Limb (tissue), 2 donors: ENCODE measurements at regions not wholly inside any gene's neighbourhood (a gene's known extent, or its start where the extent isn't known, plus 50 kb on each side); places are given as distances from the start of the nearest gene placed in this dataset.
"Not testable (repeated sequence)": the region's sequence is repeated elsewhere in the genome, so short reads cannot be mapped to it uniquely, and the experiment has no call there.

Source experiments
- DNase-seq, 2 donors: peaks; one replicate each; pipeline ENCODE4 v3.0.0-alpha.2; 2016; ENCODE audit errors: extremely low spot score in 2 of 2

DNA sequence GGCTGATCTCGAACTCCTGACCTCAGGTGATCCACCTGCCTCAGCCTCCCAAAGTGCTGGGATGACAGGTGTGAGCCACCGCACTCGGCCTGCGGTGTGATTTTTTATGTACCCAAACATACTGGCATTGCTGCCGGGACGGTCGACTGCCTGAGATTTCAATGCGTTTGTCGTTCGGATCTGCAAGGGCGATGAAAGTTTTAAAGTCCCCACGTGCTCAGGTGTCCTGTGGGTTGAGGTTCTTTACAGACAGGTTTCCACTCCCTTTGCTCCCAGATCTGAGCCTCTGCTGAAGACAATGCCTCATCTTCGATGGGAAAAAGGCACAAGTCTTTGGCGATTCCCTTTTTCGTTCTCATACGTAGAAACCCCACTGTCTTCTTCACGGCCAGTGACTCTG is 78.1 kb upstream of the SHOX start:
- DNase-seq = no peak

DNA sequence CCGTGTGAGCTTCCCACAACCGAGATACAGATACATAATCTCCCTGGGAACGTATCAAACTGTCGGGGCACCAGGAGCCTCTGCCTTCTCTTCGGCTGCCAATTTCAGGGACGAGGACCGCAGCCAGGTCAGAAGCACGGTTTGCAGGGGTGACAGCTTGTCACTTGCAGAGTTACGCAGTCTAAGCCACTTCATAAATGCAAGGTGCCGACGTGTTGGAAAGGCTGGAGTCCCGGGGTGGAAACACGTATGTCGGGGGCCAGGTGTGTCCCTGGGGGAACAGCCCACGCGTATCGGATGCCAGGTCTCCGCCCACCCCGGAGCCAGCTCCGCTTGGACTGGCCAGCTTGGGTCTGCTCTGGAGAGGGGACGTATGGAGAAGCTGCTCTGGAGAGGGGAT is 76.3 kb upstream of the SHOX start:
- DNase-seq = no peak

DNA sequence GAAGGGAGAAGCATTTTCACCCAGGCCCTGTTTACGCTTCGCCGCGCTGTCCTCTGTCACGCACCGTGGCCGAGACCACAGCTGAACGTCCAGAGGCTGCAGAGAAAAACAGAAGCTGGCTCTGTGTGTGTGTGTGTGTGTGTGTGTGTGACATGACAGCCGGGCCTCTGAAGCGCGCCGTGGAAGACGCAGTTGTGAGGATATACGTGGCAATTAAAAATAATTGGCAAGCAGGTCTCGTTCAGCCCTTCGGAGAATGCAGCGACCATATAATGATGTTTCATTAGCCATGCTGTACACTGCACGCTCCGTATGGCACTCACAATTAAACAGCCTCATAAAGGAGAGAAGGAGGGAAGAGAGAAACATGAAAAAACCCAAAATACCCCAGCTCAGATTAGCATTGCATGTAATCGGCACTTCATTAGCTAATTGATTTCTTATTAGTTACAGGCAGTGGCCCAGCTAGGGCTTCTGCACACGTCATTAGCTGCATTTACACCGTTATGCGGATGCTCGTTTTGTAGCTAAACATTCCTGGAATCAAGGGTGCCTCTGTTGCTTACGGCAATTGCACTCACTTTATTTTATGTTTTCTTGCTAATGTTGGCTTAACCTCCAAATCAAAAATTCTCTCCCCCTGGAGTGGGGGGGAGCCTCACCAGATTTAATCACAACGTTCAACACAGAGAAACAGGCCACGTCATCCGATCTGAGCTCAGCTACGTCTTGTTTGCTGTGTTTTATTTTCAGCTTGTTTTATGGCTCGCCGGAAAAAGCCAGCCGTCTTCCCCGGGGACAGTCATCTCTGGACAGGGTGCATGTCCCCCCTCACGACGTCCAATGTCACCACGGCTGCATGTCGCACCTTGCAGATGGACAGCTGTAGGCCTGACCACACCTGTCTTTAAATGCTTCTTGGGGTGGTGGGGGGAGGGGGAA is 74.6 kb upstream of the SHOX start:
- DNase-seq = peak in 1 of 2 donors; percentile 62

DNA sequence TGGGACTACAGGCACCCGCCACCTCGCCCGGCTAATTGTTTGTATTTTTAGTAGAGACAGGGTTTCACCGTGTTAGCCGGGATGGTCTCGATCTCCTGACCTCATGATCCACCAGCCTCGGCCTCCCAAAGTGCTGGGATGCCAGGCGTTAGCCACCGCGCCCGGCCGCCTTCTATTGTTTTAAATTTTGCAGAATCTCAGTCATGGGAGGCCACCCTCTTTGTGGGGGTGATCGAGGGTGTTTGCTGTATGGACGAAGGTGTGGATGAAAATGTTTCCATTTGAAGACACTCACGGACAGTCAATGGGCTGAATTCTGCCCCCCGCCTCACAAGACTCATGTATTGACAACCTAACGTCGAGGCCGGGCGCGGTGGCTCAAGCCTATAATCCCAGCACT is 73.0 kb upstream of the SHOX start:
- not testable (repeated sequence) for DNase-seq

DNA sequence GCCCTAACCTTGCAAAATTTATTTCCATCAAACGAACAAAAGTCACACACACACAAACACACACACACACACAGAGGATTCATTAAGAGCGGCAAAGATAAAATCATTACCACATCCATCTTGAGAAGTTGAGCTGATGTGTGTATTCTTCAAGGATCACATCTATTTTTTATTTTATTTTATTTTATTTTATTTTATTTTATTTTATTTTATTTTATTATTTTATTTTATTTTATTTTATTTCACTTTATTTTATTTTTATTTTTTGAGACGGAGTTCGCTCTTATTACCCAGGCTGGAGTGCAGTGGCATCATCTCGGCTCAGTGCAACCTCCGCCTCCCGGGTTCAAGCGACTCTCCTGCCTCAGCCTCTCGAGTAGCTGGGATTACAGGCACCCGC is 71.3 kb upstream of the SHOX start:
- not testable (repeated sequence) for DNase-seq

DNA sequence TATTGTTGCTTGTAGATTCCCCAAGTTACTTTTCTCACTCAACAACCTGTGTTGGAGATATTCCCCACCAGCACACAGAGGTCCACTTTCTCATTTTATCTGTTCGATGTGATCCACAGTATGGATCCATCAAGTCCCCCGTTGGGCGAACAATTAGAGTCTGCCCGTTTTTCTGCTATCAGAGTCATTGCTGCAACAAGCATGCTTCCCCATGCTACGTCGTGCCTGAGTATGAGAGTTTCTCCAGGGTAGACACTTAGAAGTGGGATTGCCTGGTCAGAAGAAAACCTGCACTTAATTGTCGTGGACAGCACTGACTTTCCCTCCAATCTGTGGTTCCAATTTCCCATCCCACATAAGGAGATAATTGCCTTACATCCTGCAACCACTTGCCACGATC is 62.7 kb upstream of the SHOX start:
- DNase-seq = no peak

DNA sequence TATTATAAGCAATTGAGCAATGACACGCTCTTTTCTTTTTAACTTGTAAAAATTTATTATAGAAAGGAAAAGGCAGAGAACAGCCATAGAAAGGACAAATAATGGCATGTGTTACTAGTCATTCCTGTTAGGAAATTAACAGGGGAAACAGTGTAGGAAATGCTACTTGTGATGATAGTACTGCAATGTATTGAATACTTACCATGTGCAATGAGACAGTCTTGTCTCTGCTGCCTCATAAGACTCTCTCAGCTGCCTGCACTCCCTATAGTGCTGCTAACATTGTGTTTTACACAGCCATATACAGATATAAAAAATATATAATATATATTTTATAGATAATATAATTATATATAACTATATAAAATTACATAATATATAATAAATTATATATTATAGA is 62.3 kb upstream of the SHOX start:
- DNase-seq = no peak

DNA sequence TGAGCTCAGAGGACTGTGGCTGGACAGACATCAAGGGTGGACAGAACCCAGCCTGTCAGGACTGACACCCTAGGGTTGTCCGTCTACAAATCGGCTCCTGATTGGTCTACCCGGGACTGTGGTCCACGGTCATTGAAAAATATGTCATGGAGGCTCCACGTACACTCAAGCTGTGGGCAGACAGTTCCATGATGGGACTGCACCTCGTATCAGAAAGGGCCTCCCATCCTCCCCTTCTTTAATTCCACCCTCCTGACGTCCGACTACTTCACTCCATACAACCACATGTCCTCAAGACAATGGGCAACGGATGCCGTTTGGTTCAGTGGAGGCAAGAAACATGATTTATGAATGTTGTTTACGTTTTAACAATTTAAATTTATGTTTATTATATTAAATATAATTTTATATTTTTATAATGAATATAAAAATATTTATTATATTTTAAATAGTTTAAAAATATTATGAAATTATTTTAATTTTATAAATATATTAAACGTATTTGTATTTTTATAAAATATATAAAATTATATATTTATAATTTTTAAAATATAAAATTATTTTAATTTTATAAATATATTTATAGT is 58.0 kb upstream of the SHOX start:
- DNase-seq = no peak

DNA sequence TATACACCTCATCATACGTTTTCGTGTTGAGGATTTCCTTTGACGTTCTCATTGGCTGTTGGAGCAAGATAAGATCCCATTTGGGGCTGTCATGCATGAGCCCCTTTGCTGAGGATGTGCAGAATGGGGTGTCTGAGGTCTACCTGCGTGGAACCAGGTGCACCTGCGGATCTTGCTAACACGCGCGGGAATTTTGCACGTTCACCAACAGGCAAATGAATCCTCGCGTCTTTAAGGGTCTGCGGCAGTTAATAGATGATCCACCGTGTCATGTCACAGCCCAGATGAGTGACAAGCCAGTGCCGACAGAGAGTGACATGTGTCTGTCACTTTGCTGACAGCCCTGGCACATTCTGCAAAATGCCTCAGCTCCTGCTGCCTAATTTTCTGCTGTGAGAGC is 56.3 kb upstream of the SHOX start:
- DNase-seq = no peak

DNA sequence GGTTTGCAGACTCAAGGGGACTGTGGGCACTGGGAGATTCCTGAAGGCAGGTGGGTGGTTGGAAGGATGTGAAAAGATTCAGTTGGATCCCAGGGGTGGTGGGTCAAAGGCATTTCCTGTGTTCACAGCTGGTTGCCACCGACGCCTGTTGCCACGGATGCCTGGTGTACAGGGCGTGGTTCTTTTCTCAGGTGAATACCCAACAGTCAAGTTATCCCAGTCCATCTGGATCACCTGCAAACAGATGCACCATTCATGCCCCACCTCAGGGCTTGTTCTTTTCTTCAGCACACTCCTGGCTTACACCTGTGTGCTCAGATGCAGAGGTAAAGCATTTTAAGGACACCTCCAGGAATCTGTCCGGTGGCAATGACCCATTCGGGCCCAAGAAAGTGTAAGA is 55.8 kb upstream of the SHOX start:
- DNase-seq = no peak

DNA sequence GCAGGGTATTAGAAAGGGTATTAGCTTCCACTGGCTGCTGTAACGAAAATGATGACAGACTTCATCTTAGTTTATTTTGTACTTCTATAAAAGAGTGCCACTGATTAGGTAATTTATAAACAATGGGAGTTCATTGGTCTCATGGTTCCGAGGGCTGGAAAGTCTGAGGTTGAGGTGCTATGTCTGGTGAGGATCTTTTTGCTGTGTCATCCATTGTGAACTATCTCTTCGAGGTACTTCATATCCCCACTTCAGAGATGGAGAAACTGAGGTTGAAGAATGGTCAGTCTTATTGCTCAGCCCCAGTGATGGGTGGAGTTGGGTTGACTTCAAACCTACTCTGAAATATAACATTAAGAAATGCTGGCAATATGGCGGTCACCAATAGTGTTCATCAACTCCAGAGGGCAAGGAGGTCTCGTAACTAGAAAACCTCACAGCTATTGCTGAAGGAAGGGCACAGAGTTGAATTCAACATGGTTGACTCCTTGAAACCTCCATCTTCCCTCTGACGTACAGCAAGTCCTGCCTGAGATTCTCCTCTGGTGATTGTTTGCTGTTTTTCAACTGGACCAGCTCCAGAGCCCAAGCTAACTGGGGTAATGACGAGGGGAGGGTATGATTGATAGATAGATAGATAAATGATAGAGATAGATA is 53.6 kb upstream of the SHOX start:
- DNase-seq = no peak

DNA sequence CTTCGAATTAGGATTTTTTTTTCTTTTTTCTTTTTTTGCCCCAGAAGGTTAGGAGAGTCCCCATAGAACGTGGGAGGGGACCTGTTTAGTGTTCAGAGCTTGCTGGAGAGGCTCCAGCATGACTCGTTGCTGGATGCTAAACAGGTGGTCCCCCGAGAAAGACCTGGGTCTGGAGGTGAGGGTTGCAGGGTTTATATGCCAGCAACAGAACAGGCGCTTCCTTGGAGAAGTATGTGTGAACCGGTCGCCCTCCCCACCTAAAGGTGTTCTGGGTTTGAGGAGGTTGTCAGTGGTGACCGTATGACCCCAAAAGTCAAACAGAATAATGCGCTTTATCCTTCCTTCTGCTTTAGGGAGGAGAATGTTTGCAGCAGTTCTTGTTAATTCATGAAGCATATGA is 52.1 kb upstream of the SHOX start:
- DNase-seq = no peak

DNA sequence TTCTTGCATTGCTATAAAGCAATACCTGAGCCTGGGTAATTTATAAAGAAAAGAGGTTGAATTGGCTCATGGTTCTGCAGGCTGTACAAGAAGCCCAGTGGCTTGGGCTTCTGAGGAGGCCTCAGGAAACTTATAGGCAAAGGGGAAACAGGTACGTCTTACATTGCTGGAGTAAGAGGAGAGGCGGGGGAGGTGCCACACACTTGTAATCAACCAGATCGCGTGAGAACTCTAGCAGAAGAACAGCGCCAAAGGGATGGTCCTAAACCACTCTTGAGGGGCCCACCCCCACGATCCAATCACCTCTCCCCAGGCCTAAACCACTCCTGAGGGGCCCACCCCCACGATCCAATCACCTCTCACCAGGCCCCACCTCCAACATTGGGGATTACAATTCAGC is 50.6 kb upstream of the SHOX start:
- no peak for DNase-seq
